ENCODE measurements at regions not wholly inside any gene's neighbourhood (a gene's known extent, or its start where the extent isn't known, plus 50 kb on each side); places are given as distances from the start of the nearest gene placed in this dataset.
"Not testable (repeated sequence)": the region's sequence is repeated elsewhere in the genome, so short reads cannot be mapped to it uniquely, and the experiment has no call there.

- intact Hi-C loops (cut with DNase I), result no loop called here
- ATAC-seq (no peak), DNase-seq (ENCODE audit: missing footprints) (no peak)
These were observed 1220.5 kb downstream of the ROBO2 start for GRCh38 chr3:78260388-78260787.

- DNase-seq (ENCODE audit: missing footprints); ATAC-seq; intact Hi-C loops (cut with DNase I): not testable (repeated sequence)
These were observed 1226.7 kb downstream of the ROBO2 start for GRCh38 chr3:78266550-78266949.

GRCh38 chr3:78267235-78267634, 1227.3 kb downstream of the ROBO2 start:
- intact Hi-C loops (cut with DNase I), result no loop called here

GRCh38 chr3:78268087-78268486, 1228.2 kb downstream of the ROBO2 start:
- ATAC-seq (no peak), DNase-seq (ENCODE audit: missing footprints) (no peak)
- intact Hi-C loops (cut with DNase I), result no loop called here

More at GRCh38 chr3:78267235-78267634, 1227.3 kb downstream of the ROBO2 start:
- DNase-seq (ENCODE audit: missing footprints) (no peak), ATAC-seq (no peak)

GRCh38 chr3:78268716-78269668, 1229.1 kb downstream of the ROBO2 start:
- intact Hi-C loops (cut with DNase I), result no loop called here

GRCh38 chr3:78273326-78273725, 1233.4 kb downstream of the ROBO2 start:
- DNase-seq (ENCODE audit: missing footprints), result no peak
- ATAC-seq, result no peak
- intact Hi-C loops (cut with DNase I), result no loop called here

More at GRCh38 chr3:78268716-78269668, 1229.1 kb downstream of the ROBO2 start:
- DNase-seq (ENCODE audit: missing footprints) (no peak), ATAC-seq (no peak)

GRCh38 chr3:78274475-78275065, 1234.7 kb downstream of the ROBO2 start:
- intact Hi-C loops (cut with DNase I), result no loop called here
- no peak for DNase-seq (ENCODE audit: missing footprints)

GRCh38 chr3:78275420-78275852, 1235.5 kb downstream of the ROBO2 start:
- DNase-seq (ENCODE audit: missing footprints) (no peak), ATAC-seq (no peak)
- intact Hi-C loops (cut with DNase I), result no loop called here

More at GRCh38 chr3:78274475-78275065, 1234.7 kb downstream of the ROBO2 start:
- ATAC-seq, result no peak

GRCh38 chr3:78277220-78277619, 1237.3 kb downstream of the ROBO2 start:
- DNase-seq (ENCODE audit: missing footprints), result no peak
- no peak for ATAC-seq
- intact Hi-C loops (cut with DNase I), result no loop called here

- ATAC-seq, result no peak
- intact Hi-C loops (cut with DNase I), result no loop called here
- no peak for DNase-seq (ENCODE audit: missing footprints)
These were observed 1237.9 kb downstream of the ROBO2 start for GRCh38 chr3:78277801-78278200.

- DNase-seq (ENCODE audit: missing footprints), result no peak
- no peak for ATAC-seq
- intact Hi-C loops (cut with DNase I), result no loop called here
These were observed 1239.2 kb downstream of the ROBO2 start for GRCh38 chr3:78279091-78279490.

- no peak for ATAC-seq
- no peak for DNase-seq (ENCODE audit: missing footprints)
- intact Hi-C loops (cut with DNase I), result no loop called here
These were observed 1241.5 kb downstream of the ROBO2 start for GRCh38 chr3:78281381-78281780.

- DNase-seq (ENCODE audit: missing footprints) (no peak), ATAC-seq (no peak)
- intact Hi-C loops (cut with DNase I), result no loop called here
These were observed 1244.1 kb downstream of the ROBO2 start for GRCh38 chr3:78283994-78284393.

- no peak for ATAC-seq
- intact Hi-C loops (cut with DNase I), result no loop called here
These were observed 1245.3 kb downstream of the ROBO2 start for GRCh38 chr3:78285032-78285728.

GRCh38 chr3:78287085-78287484, 1247.2 kb downstream of the ROBO2 start:
- DNase-seq (ENCODE audit: missing footprints) (no peak), ATAC-seq (no peak)
- intact Hi-C loops (cut with DNase I), result no loop called here

More at GRCh38 chr3:78285032-78285728, 1245.3 kb downstream of the ROBO2 start:
- DNase-seq (ENCODE audit: missing footprints), result no peak

- intact Hi-C loops (cut with DNase I), result no loop called here
- DNase-seq (ENCODE audit: missing footprints), result no peak
- no peak for ATAC-seq
These were observed 1253.4 kb downstream of the ROBO2 start for GRCh38 chr3:78293284-78293683.

- no peak for ATAC-seq
- DNase-seq (ENCODE audit: missing footprints), result no peak
- intact Hi-C loops (cut with DNase I), result no loop called here
These were observed 1264.2 kb downstream of the ROBO2 start for GRCh38 chr3:78304115-78304514.

GRCh38 chr3:78312851-78313250, 1273.0 kb downstream of the ROBO2 start:
- no peak for DNase-seq (ENCODE audit: missing footprints)
- no peak for ATAC-seq
- intact Hi-C loops (cut with DNase I), result no loop called here

GRCh38 chr3:78313332-78313731, 1273.4 kb downstream of the ROBO2 start:
- no peak for ATAC-seq
- DNase-seq (ENCODE audit: missing footprints), result no peak
- intact Hi-C loops (cut with DNase I), result no loop called here

Measured in Right ventricle myocardium inferior (tissue), 1 donor.